ENCODE measurements at regions not wholly inside any gene's neighbourhood (a gene's known extent, or its start where the extent isn't known, plus 50 kb on each side); places are given as distances from the start of the nearest gene placed in this dataset.
A peak's percentile ranks its signal among the peaks of the same experiment; 100 is the strongest.

DNA sequence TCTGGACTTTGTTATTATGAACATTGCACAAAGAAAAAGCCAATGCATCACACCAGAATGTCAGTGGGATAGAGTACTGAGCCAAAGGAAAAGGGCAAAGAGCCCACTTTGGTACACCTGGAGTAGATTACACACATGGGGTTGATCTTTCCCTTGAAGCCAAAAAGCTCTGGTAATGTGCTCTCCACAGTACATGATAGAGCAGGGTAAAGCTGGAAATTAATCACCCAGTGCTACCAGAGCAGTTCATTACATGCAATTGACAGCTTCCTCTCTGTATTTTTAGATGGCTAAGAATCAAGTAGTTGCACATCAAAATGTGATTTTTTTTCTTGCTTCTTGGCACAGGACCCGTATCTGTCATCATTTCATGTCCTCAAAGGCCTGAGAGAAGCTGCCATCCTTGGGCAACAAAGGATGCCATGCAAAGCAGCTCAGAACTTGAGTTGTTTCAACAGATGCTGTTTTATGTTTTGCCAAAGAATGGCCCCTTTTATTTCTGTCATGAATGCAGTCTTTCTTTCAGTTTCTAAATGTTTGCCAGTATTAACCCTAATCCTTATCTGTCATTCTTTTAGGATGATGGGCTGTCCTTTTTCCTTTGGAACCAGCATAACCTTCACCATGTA, 88.1 kb downstream of the HDGFL1 start:
- H3K79me1 ChIP-seq (ENCODE audit: low read depth in 1 of 2, low read length in 2 of 2): no peaks in the 10 kb centered on the region
- no peaks in the 10 kb centered on the region for H4K20me1 ChIP-seq (ENCODE audit: insufficient read depth, low read length)
- ATAC-seq (ENCODE audit: low read depth) (no peak), DNase-seq (no peak)
- WGBS, 2 experiments (ENCODE audit: extremely low coverage in 2 of 2, insufficient read length in 1 of 2): no CpG with 5 or more reads among the region's 1 CpG
- H2AK9ac ChIP-seq (replicated peaks; ENCODE audit: low read depth, low read length, poor library complexity): no peak overlapping the region
- no peak overlapping the region for H2BK5ac ChIP-seq (ENCODE audit: low read depth, low read length, poor library complexity, severe bottlenecking)
- no peak overlapping the region for H2BK20ac ChIP-seq (ENCODE audit: low read depth, low read length)
- H2AFZ ChIP-seq (replicated peaks; ENCODE audit: low read length, poor library complexity): no peak overlapping the region
- H4K8ac ChIP-seq (ENCODE audit: low read depth in 2 of 2, low read length in 2 of 2): no peak overlapping the region
- H2BK15ac ChIP-seq (ENCODE audit: low read depth, low read length): 0 out of 3 replicates have a peak overlapping the region, but pooled peaks have one; percentile 24
- intact Hi-C loops (cut with micrococcal nuclease): loop anchor here (10.0 kb wide), 1 partner anchor 787 kb away; no protein-coding TSS in a partner anchor
- POLR2A ChIA-PET (ENCODE audit: unreplicated experiment): no interaction called here
- no peak overlapping the region for H4K91ac ChIP-seq (ENCODE audit: insufficient read depth, low read depth, low read length)
- H3K27ac ChIP-seq (ENCODE audit: insufficient read depth, low read length): no peak overlapping the region
- no peak overlapping the region for H3K23ac ChIP-seq (ENCODE audit: low read depth, low read length)
- H3K36me3 ChIP-seq (ENCODE audit: control insufficient read depth, insufficient read depth, low read length): no peaks in the 10 kb centered on the region
- dilution Hi-C loops (cut with HindIII; ENCODE audit: low sequenced_read_pairs, unreplicated experiment): no loop called here
- CTCF ChIA-PET: interaction anchor here (0.5 to 2.3 kb wide), 3 partner anchors 9 to 707 kb away, joined by 3 to 7 read pairs (median 6); no protein-coding TSS in a partner anchor
- no peak overlapping the region for H3K4ac ChIP-seq (ENCODE audit: low read depth, low read length)
- TF ChIP-seq CEBPB (IDR thresholded peaks at IDR 0.05; ENCODE audit: low read depth, low read length): no peak
- no peak for TF ChIP-seq BHLHE40 (IDR thresholded peaks at IDR 0.05; ENCODE audit: low read depth, low read length)
- TF ChIP-seq NFE2L2 (IDR thresholded peaks at IDR 0.05; ENCODE audit: low read depth, low read length): no peak
- no peak for TF ChIP-seq RCOR1 (IDR thresholded peaks at IDR 0.05; ENCODE audit: insufficient replicate concordance, low read length)
- TF ChIP-seq FOS (IDR thresholded peaks at IDR 0.05; ENCODE audit: low read depth, low read length): no peak
- TF ChIP-seq, protein P1, sequence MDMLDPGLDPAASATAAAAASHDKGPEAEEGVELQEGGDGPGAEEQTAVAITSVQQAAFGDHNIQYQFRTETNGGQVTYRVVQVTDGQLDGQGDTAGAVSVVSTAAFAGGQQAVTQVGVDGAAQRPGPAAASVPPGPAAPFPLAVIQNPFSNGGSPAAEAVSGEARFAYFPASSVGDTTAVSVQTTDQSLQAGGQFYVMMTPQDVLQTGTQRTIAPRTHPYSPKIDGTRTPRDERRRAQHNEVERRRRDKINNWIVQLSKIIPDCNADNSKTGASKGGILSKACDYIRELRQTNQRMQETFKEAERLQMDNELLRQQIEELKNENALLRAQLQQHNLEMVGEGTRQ (IDR thresholded peaks at IDR 0.05; ENCODE audit: low read depth, low read length): no peak
- no peak for TF ChIP-seq MAFK (IDR thresholded peaks at IDR 0.05; ENCODE audit: low read depth, low read length)
- TF ChIP-seq MXI1 (IDR thresholded peaks at IDR 0.05; ENCODE audit: borderline replicate concordance, low read depth, low read length): no peak
- no peak for TF ChIP-seq RFX5 (IDR thresholded peaks at IDR 0.05; ENCODE audit: low read depth, low read length)
- no peak for TF ChIP-seq POLR2A (IDR thresholded peaks at IDR 0.05; ENCODE audit: low read depth, low read length)
- TF ChIP-seq ELK1 (IDR thresholded peaks at IDR 0.05; ENCODE audit: borderline replicate concordance, low read depth, low read length): no peak
- no peak for TF ChIP-seq CHD1 (IDR thresholded peaks at IDR 0.05; ENCODE audit: low read depth, low read length)
- no peaks in the 10 kb centered on the region for H3K27me3 ChIP-seq (ENCODE audit: control insufficient read depth, insufficient read depth, low read length)
- H3K14ac ChIP-seq (replicated peaks; ENCODE audit: low read depth, low read length): no peak overlapping the region
- peak overlapping the region; percentile 58; the same call in 1 of the 2 replicates for H4K5ac ChIP-seq (ENCODE audit: low read depth, low read length)
- peaks cover 2% of the 10 kb centered on the region for H3K4me1 ChIP-seq (ENCODE audit: control insufficient read depth, insufficient read depth, low read length)
- H2AK5ac ChIP-seq (ENCODE audit: low read depth, low read length): no peak overlapping the region
- no peaks in the 10 kb centered on the region for H3K9me1 ChIP-seq (ENCODE audit: insufficient read depth, low read length)
- no peak overlapping the region for H3K56ac ChIP-seq (ENCODE audit: extremely low read depth, insufficient read depth, low read length)
- no peak overlapping the region for H3K4me3 ChIP-seq (ENCODE audit: insufficient read depth, low read depth, low read length)
- no peaks in the 10 kb centered on the region for H3K9me3 ChIP-seq (ENCODE audit: control insufficient read depth, insufficient read depth, low read length)
- BruUV-seq (replicated peaks): no TSS peak
- in situ Hi-C loops (cut with MboI; ENCODE audit: low sequenced_read_pairs): no loop called here
- 0 out of 2 replicates have a peak overlapping the region, but pooled peaks have one; percentile 47 for H3K18ac ChIP-seq (ENCODE audit: low read depth, low read length)
- no peak overlapping the region for H3K9ac ChIP-seq (ENCODE audit: low read depth, low read length)
- no peak overlapping the region for H2BK120ac ChIP-seq (ENCODE audit: low read depth, low read length)
- no peak overlapping the region for H3K4me2 ChIP-seq (ENCODE audit: low read depth, low read length)
